Keratinocyte (primary cell): ENCODE measurements at regions not wholly inside any gene's neighbourhood (a gene's known extent, or its start where the extent isn't known, plus 50 kb on each side); places are given as distances from the start of the nearest gene placed in this dataset.

ENCODE experiments used
- DNase-seq: peaks from one replicate; pipeline ENCODE4 v3.0.0-alpha.2; 2011; ENCODE audit warnings: low read depth, missing footprints, low spot score
- FAIRE-seq: peaks from 2 replicates; lab custom pipeline; 2011; peaks lifted over from hg19 to GRCh38; lab: Jason Lieb, UNC
- H2AFZ ChIP-seq: 2 replicates; pipeline ENCODE4 v1.6.0; 2012; ENCODE audit warnings: low read length, control low read depth, inconsistent platforms; ENCODE audit not compliant: control insufficient read depth
- H3K27ac ChIP-seq: 2 replicates; pipeline ENCODE4 v1.5.1; 2011; ENCODE audit warnings: low read length; ENCODE audit not compliant: control insufficient read depth, insufficient read depth
- H3K27me3 ChIP-seq: 3 replicates; pipeline ENCODE4 v1.6.0; 2011; ENCODE audit warnings: low read length; ENCODE audit not compliant: control insufficient read depth, insufficient read depth; ENCODE audit errors: extremely low read depth
- H3K36me3 ChIP-seq, 2 experiments: 2 replicates in 1 of 2; 3 replicates in 1 of 2; pipeline ENCODE4 v1.5.1; 2011; ENCODE audit warnings: low read length in 2 of 2, mild to moderate bottlenecking in 1 of 2; ENCODE audit not compliant: control insufficient read depth in 2 of 2, insufficient read depth in 2 of 2; ENCODE audit errors: extremely low read depth in 1 of 2
- H3K4me1 ChIP-seq: 3 replicates; pipeline ENCODE4 v1.5.1; 2011; ENCODE audit warnings: low read length; ENCODE audit not compliant: control insufficient read depth, insufficient read depth; ENCODE audit errors: extremely low read depth
- H3K4me2 ChIP-seq: 3 replicates; pipeline ENCODE4 v1.6.0; 2011; ENCODE audit warnings: low read depth, low read length; ENCODE audit not compliant: control insufficient read depth, insufficient read depth; ENCODE audit errors: extremely low read depth
- H3K4me3 ChIP-seq, 3 experiments: fragments of 200-600 bp in 1 of 3; sonication (generic) in 1 of 3; 2 replicates in 2 of 3; 3 replicates in 1 of 3; pipeline ENCODE4 v1.5.1; 2011 to 2016; ENCODE audit warnings: low read length in 3 of 3, mild to moderate bottlenecking in 3 of 3, control low read depth in 2 of 3, inconsistent platforms in 1 of 3, low read depth in 1 of 3, mixed read lengths in 1 of 3, mixed run types in 1 of 3, moderate library complexity in 1 of 3; ENCODE audit not compliant: control insufficient read depth in 2 of 3, insufficient read depth in 2 of 3; ENCODE audit errors: extremely low read depth in 1 of 3
- H3K79me2 ChIP-seq: 2 replicates; pipeline ENCODE4 v1.6.0; 2012; ENCODE audit warnings: low read length; ENCODE audit not compliant: control insufficient read depth, insufficient read depth
- H3K9ac ChIP-seq: 3 replicates; pipeline ENCODE4 v1.6.0; 2011; ENCODE audit warnings: low read length; ENCODE audit not compliant: control insufficient read depth, insufficient read depth; ENCODE audit errors: extremely low read depth
- H3K9me1 ChIP-seq: 3 replicates; pipeline ENCODE4 v1.6.0; 2011; ENCODE audit warnings: low read length; ENCODE audit not compliant: control insufficient read depth, insufficient read depth; ENCODE audit errors: extremely low read depth
- H3K9me3 ChIP-seq: 2 replicates; pipeline ENCODE4 v1.5.1; 2012; ENCODE audit warnings: low read depth, low read length; ENCODE audit not compliant: control insufficient read depth
- H4K20me1 ChIP-seq: 3 replicates; pipeline ENCODE4 v1.6.0; 2011; ENCODE audit warnings: low read length; ENCODE audit not compliant: control insufficient read depth, insufficient read depth; ENCODE audit errors: extremely low read depth
- CTCF ChIP-seq, 3 experiments: IDR thresholded peaks in 1 of 3; conservative IDR thresholded peaks in 1 of 3; optimal IDR thresholded peaks in 1 of 3; 2 replicates in 2 of 3; 3 replicates in 1 of 3; pipeline versions ENCODE3 to v1.5.1; 2011; ENCODE audit warnings: low read length in 3 of 3, mild to moderate bottlenecking in 3 of 3, moderate library complexity in 2 of 3, control low read depth in 1 of 3, inconsistent platforms in 1 of 3; ENCODE audit not compliant: insufficient read depth in 2 of 3; ENCODE audit errors: extremely low read depth in 1 of 3
- EZH2 ChIP-seq: IDR thresholded peaks from one replicate; pipeline ENCODE4 v1.6.1; 2012; ENCODE audit warnings: inconsistent platforms, mild to moderate bottlenecking, low read length, moderate library complexity
- dilution Hi-C: fragments of 300-500 bp; cut with MboI; formaldehyde crosslinking; loops from one replicate; pipeline ENCODE4 v1.7.0; 2020; ENCODE audit warnings: low sequenced_read_pairs; ENCODE audit not compliant: extremely low pct_ligation_motif_present

GRCh38 chr5:173534664-173535063 lies 81.8 kb downstream of the BOD1 start:
- Histone ChIP-seq H2AFZ (no peak overlapping the region), H3K27me3 (no peaks in the 10 kb centered on the region), H3K9ac (no peak overlapping the region), H3K4me2 (no peak overlapping the region), H3K4me1 (no peaks in the 10 kb centered on the region), H3K36me3 (no peaks in the 10 kb centered on the region), H3K9me1 (no peaks in the 10 kb centered on the region), H3K27ac (no peak overlapping the region), H3K4me3 (no peak overlapping the region), H4K20me1 (no peaks in the 10 kb centered on the region), H3K79me2 (no peaks in the 10 kb centered on the region), H3K9me3 (no peaks in the 10 kb centered on the region)
- FAIRE-seq (no peak), DNase-seq (no peak)
- TF ChIP-seq CTCF (optimal IDR thresholded peaks at IDR 0.05 in 1 of 3, IDR thresholded peaks at IDR 0.05 in 1 of 3, conservative IDR thresholded peaks at IDR 0.05 in 1 of 3; ENCODE audit: extremely low read depth in 1 of 3, insufficient read depth in 2 of 3, low read length in 3 of 3) (no peak), EZH2 (no peak)
- dilution Hi-C loops, result no loop called here

GRCh38 chr5:173534031-173534430 lies 82.4 kb downstream of the BOD1 start:
- no peak overlapping the region for H3K4me3 ChIP-seq
- H2AFZ ChIP-seq, result no peak overlapping the region
- H3K36me3 ChIP-seq, result no peaks in the 10 kb centered on the region
- no peak for FAIRE-seq
- no peak overlapping the region for H3K9ac ChIP-seq
- no peak overlapping the region for H3K27ac ChIP-seq
- dilution Hi-C loops, result no loop called here
- no peak for DNase-seq
- H4K20me1 ChIP-seq, result no peaks in the 10 kb centered on the region
- no peaks in the 10 kb centered on the region for H3K79me2 ChIP-seq
- H3K9me1 ChIP-seq, result no peaks in the 10 kb centered on the region
- H3K4me2 ChIP-seq, result no peak overlapping the region
- H3K27me3 ChIP-seq, result no peaks in the 10 kb centered on the region
- TF ChIP-seq CTCF (optimal IDR thresholded peaks at IDR 0.05 in 1 of 3, IDR thresholded peaks at IDR 0.05 in 1 of 3, conservative IDR thresholded peaks at IDR 0.05 in 1 of 3; ENCODE audit: extremely low read depth in 1 of 3, insufficient read depth in 2 of 3, low read length in 3 of 3) (no peak), EZH2 (no peak)
- H3K9me3 ChIP-seq, result no peaks in the 10 kb centered on the region
- no peaks in the 10 kb centered on the region for H3K4me1 ChIP-seq
